ENCODE measurements at regions not wholly inside any gene's neighbourhood (a gene's known extent, or its start where the extent isn't known, plus 50 kb on each side); places are given as distances from the start of the nearest gene placed in this dataset.

DNA sequence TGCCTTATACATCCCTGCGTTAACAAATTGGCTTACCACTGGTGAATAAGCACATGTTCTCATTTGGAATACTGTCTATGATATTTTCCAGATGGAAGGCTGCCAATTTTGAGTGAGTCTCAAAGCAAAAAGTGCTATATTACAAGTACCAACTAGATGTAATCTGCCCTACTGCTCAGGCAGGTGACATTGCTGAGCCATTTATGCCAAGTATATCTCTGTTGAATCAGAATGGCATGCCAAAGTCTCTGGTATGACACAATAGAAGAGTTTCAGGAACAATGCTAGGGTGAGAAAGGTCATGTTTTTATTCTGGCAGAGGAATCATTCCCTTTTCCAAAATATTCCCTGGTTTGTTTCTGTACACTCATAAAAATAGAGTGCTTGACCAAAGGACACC is 356.5 kb downstream of the CDH9 start:
- TF ChIP-seq, protein P1, sequence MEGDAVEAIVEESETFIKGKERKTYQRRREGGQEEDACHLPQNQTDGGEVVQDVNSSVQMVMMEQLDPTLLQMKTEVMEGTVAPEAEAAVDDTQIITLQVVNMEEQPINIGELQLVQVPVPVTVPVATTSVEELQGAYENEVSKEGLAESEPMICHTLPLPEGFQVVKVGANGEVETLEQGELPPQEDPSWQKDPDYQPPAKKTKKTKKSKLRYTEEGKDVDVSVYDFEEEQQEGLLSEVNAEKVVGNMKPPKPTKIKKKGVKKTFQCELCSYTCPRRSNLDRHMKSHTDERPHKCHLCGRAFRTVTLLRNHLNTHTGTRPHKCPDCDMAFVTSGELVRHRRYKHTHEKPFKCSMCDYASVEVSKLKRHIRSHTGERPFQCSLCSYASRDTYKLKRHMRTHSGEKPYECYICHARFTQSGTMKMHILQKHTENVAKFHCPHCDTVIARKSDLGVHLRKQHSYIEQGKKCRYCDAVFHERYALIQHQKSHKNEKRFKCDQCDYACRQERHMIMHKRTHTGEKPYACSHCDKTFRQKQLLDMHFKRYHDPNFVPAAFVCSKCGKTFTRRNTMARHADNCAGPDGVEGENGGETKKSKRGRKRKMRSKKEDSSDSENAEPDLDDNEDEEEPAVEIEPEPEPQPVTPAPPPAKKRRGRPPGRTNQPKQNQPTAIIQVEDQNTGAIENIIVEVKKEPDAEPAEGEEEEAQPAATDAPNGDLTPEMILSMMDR (IDR thresholded peaks at IDR 0.05) = no peak
- TF ChIP-seq POLR2AphosphoS5 (IDR thresholded peaks at IDR 0.05) (no peak), POLR2A (IDR thresholded peaks at IDR 0.05) (no peak)
